AG09309 (cell line): ENCODE measurements at regions not wholly inside any gene's neighbourhood (a gene's known extent, or its start where the extent isn't known, plus 50 kb on each side); places are given as distances from the start of the nearest gene placed in this dataset.

Source experiments
- DNase-seq: peaks from one replicate; pipeline ENCODE4 v3.0.0-alpha.2; 2010; ENCODE audit warnings: low read depth
- H3K4me3 ChIP-seq: 2 replicates; pipeline ENCODE4 v1.5.1; 2011; ENCODE audit warnings: mild to moderate bottlenecking, low read depth, low read length, moderate library complexity; ENCODE audit not compliant: control insufficient read depth
- TF ChIP-seq, protein P1 (sequence below): IDR thresholded peaks from 2 replicates; pipeline ENCODE4 v1.5.1; 2011; ENCODE audit warnings: mild to moderate bottlenecking, low read depth, low read length, inconsistent platforms; ENCODE audit not compliant: insufficient read depth, control insufficient read depth; ENCODE audit errors: missing control alignments

DNA sequence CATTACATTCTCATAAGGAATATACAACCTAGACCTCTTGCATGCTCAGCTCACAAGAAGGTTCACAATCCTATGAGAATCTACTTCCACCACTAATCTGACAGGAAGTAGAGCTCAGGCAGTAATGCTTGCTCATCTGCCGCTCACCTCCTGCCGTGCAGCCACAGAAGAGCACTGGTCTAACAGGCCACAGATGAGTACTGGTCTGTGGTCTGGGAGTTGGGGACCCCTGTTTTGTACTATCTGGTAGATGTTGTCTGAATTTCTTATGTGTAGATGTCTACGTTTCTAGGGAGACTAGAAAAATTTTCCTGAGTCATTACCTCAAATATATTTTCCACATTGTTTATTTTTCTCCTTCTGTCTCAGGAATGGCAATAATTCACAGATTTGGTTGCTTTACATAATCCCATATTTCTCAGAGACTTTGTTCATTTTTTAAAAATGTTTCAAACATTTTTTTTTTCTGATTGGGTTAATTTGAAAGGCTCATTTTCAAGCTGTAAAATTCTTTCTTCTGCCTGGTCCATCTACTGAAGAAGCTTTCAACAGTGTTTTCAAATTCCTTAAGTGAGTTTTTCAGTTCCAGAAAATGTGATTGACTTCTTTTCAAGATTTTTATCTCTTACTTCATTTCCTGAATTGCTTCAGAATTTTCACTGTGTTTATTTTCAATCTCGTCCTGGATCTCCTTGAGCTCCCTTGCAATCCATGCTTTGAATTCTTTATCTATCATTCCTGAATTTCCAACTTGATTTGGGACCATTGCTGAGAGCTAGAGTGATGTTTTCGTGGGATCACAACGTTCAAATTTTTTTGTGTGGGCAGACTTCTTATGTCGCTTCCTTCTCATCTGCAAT lies 1322.2 kb downstream of the PCDH9 start:
- DNase-seq, result no peak
- TF ChIP-seq, protein P1, sequence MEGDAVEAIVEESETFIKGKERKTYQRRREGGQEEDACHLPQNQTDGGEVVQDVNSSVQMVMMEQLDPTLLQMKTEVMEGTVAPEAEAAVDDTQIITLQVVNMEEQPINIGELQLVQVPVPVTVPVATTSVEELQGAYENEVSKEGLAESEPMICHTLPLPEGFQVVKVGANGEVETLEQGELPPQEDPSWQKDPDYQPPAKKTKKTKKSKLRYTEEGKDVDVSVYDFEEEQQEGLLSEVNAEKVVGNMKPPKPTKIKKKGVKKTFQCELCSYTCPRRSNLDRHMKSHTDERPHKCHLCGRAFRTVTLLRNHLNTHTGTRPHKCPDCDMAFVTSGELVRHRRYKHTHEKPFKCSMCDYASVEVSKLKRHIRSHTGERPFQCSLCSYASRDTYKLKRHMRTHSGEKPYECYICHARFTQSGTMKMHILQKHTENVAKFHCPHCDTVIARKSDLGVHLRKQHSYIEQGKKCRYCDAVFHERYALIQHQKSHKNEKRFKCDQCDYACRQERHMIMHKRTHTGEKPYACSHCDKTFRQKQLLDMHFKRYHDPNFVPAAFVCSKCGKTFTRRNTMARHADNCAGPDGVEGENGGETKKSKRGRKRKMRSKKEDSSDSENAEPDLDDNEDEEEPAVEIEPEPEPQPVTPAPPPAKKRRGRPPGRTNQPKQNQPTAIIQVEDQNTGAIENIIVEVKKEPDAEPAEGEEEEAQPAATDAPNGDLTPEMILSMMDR, result no peak
- no peak overlapping the region for H3K4me3 ChIP-seq

DNA sequence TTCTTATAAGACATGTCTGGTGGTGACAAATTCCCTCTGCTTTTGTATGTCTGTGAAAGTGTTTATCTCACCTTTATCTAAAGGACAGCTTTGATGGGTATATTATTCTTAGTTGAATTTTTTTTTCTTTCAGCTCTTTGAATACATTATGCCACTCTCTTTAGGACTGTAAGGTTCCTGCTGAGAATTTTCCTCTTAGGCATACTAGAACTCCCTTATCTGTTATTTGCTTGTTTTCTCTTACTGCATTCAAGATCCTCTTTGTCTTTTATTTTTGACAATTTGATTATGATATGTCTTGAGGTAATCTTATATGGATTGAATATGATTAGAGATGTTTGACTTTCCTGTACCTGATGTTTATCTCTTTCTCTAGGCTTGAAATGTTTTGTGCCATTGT lies 1328.4 kb downstream of the PCDH9 start:
- TF ChIP-seq, protein P1, result no peak

DNA sequence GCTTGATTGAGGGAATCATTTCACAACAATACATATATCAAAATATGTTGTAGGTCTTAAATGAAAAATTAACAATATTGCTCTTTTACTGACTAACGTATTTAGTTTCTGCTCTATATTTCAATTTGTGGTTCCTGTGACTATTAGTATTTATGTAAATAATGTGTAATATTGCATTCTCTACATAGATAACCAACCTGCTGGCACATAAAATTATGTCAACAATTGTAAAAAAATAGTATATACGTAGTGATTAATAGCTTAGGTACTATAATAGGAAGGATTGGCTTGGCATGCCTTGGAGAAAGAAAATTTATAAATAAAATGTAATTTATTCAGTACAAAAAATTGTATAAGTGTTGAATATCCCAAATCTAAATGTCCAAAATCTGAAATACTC lies 1336.1 kb downstream of the PCDH9 start:
- DNase-seq, result no peak
- TF ChIP-seq, protein P1, result no peak
- H3K4me3 ChIP-seq, result no peak overlapping the region

More for the DNA sequence above, 1328.4 kb downstream of the PCDH9 start:
- DNase-seq, result no peak
- no peak overlapping the region for H3K4me3 ChIP-seq

DNA sequence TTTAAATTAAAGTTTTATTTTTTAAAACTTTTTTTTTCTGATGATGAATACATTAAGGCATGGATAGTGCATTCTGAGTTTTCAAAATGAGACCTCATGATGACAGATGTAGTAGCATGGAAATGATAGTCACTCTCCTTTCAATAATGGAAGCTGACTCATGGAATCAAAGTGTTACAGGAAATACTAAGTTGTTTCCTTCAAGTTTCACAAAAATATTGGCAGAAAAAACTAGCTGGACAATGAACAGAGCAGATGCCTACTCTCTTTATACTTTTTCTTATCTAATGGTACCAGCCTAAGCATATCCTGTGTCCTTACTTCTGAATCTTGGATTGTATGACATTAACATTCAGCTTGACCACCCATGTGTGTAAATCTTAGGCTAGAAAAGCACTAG lies 1337.3 kb downstream of the PCDH9 start:
- no peak for DNase-seq
- no peak overlapping the region for H3K4me3 ChIP-seq
- TF ChIP-seq, protein P1, result no peak

DNA sequence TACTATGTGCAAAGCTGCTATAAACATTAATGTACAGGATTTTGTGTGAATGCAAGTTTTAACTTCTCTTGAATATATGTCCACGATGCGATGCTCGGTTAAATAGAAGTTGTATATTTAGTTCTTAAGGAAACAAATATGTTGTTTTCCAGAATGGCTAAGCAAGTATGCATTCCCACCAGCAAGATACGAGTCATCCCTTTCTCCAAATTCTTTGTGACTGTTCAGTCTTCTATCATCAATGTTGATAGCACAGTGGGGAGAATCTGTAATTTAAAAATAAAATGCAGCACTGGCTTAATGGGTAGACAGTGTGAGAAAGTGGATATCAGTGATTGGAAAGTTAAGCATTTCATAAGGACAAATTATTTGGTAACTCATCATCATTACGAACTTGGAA lies 1340.8 kb downstream of the PCDH9 start:
- no peak for DNase-seq
- no peak overlapping the region for H3K4me3 ChIP-seq
- TF ChIP-seq, protein P1, result no peak

DNA sequence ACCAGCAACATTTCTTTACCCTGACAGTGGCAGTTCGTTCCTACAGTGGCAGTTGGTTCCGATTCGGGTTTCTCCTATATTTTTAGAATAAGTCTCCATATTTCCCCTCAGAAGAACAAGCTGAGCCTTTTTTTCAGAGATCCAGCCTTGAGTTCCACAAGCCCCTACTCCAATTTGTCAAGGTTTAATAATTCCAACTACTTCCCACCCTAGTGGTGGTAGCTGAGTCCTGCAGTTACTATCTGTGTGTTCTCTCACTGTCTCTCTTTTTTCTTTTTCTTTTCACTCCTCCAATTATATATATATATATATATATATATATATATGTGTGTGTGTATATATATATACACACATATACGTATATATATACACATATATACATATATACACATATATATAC lies 1347.3 kb downstream of the PCDH9 start:
- TF ChIP-seq, protein P1, result peak; percentile 16
- DNase-seq, result no peak
- no peak overlapping the region for H3K4me3 ChIP-seq
